ENCODE measurements at regions not wholly inside any gene's neighbourhood (a gene's known extent, or its start where the extent isn't known, plus 50 kb on each side); places are given as distances from the start of the nearest gene placed in this dataset.
"Not testable (repeated sequence)": the region's sequence is repeated elsewhere in the genome, so short reads cannot be mapped to it uniquely, and the experiment has no call there.

DNA sequence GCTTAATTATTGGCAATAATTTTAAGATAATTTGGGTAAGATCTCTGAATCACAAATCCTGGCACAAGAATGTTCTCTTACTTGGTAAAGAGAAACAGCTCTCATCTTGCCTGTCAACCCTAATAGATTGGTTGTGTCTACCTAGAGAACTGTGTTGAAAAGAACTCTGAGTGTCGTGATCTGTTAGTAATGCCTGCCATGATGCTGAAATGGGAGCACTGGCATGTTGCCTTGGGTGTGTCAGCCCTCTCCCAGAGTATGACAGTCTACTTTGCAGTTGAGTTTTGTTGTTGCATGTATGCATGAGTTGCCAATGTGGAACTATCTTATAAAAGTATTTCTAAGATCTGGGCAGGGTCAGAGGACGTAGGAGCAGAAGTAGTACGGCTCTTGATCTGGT, 221.4 kb downstream of the MAF start (continued):
- TF ChIP-seq SOX15 (CRISPR knock-in tag; IDR thresholded peaks at IDR 0.05) (no peak), JUN (CRISPR knock-in tag; IDR thresholded peaks at IDR 0.05) (no peak), GTF2I (CRISPR knock-in tag; conservative IDR thresholded peaks at IDR 0.05) (no peak), KAT7 (CRISPR knock-in tag; IDR thresholded peaks at IDR 0.05; ENCODE audit: borderline replicate concordance) (no peak)

DNA sequence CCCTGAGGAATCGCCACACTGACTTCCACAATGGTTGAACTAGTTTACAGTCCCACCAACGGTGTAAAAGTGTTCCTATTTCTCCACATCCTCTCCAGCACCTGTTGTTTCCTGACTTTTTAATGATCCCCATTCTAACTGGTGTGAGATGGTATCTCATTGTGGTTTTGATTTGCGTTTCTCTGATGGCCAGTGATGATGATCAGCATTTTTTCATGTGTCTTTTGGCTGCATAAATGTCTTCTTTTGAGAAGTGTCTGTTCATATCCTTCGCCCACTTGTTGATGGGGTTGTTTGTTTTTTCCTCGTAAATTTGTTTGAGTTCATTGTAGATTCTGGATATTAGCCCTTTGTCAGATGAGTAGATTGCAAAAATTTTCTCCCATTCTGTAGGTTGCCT, 223.5 kb downstream of the MAF start:
- H3K36me3 Mint-ChIP-seq; H3K27me3 Mint-ChIP-seq (ENCODE audit: low read depth); H3K4me1 Mint-ChIP-seq; DNase-seq (ENCODE audit: low spot score); POLR2A ChIA-PET; CTCF ChIA-PET; H3K4me3 Mint-ChIP-seq; ATAC-seq; H3K27ac Mint-ChIP-seq: not testable (repeated sequence)
- peaks cover 13% of the 10 kb centered on the region; the same call in 1 of the 2 replicates for H3K9me3 Mint-ChIP-seq

DNA sequence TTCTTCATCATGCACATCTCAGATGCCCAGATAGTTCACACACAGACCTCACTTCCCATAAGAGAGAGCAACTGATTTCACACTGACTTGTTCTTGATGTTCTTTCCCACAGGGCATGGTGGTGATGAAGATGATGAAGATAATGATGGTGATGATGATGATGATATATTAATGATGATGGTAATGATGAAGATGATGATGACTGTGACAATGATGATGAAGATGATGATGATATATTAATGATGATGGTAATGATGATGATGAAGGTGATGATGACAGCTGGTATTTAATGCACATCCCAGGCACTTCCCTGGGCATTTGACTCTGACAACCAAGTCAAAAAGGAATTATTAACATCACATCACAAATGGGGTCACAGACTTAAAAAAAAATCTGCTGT, 225.2 kb downstream of the MAF start:
- DNase-seq (ENCODE audit: low spot score), result no peak
- H3K27me3 Mint-ChIP-seq (ENCODE audit: low read depth), result peaks cover 2% of the 10 kb centered on the region; the same call in 1 of the 2 replicates
- ATAC-seq, result no peak
- H3K4me1 Mint-ChIP-seq, result no peaks in the 10 kb centered on the region; the same call in 1 of the 2 replicates
- TF ChIP-seq NR1H2 (CRISPR knock-in tag; IDR thresholded peaks at IDR 0.05), result no peak
- H3K4me3 Mint-ChIP-seq, result no peak overlapping the region
- peaks cover 7% of the 10 kb centered on the region for H3K36me3 Mint-ChIP-seq
- CTCF ChIA-PET, result no interaction called here
- POLR2A ChIA-PET, result no interaction called here
- peaks cover 27% of the 10 kb centered on the region for H3K9me3 Mint-ChIP-seq
- no peak overlapping the region for H3K27ac Mint-ChIP-seq

- DNase-seq (ENCODE audit: low spot score) (no peak), ATAC-seq (no peak)
Observed at GRCh38 chr16:79372503-79373184, 227.9 kb downstream of the MAF start.

DNA sequence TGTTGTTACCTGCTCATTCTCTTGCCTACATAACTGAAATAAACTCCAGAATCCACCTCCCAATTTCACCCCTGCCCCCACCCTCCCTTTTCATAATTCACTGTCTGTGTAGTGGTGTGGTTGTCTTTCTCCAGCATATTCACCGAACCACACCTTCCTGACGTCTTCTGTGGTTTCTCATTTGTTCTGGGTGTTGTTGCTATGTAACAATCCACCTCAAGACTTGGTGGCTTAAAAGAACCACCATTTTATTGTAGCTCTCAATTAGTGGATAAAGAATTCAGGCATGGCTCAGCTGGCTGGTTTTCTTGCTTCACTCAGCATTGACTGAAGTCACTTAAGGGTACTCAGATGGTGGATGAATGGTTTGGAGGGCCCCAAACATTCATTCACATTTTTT, 229.8 kb downstream of the MAF start:
- Mint-ChIP-seq H3K36me3 (peaks cover 7% of the 10 kb centered on the region), H3K27ac (no peak overlapping the region), H3K27me3 (ENCODE audit: low read depth) (0 out of 2 replicates have a peak, but pooled peaks cover 3% of the 10 kb centered on the region), H3K4me1 (no peaks in the 10 kb centered on the region; the same call in 1 of the 2 replicates), H3K9me3 (peaks cover 27% of the 10 kb centered on the region), H3K4me3 (no peak overlapping the region)
- ATAC-seq (no peak), DNase-seq (ENCODE audit: low spot score) (no peak)
- TF ChIP-seq IRF2 (CRISPR knock-in tag; IDR thresholded peaks at IDR 0.05; ENCODE audit: borderline replicate concordance, low read depth), result no peak
- TF ChIP-seq NR2C2 (CRISPR knock-in tag; IDR thresholded peaks at IDR 0.05), result no peak
- TF ChIP-seq, protein P1, sequence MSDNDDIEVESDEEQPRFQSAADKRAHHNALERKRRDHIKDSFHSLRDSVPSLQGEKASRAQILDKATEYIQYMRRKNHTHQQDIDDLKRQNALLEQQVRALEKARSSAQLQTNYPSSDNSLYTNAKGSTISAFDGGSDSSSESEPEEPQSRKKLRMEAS (CRISPR knock-in tag; IDR thresholded peaks at IDR 0.05), result no peak
- TF ChIP-seq, protein P2, sequence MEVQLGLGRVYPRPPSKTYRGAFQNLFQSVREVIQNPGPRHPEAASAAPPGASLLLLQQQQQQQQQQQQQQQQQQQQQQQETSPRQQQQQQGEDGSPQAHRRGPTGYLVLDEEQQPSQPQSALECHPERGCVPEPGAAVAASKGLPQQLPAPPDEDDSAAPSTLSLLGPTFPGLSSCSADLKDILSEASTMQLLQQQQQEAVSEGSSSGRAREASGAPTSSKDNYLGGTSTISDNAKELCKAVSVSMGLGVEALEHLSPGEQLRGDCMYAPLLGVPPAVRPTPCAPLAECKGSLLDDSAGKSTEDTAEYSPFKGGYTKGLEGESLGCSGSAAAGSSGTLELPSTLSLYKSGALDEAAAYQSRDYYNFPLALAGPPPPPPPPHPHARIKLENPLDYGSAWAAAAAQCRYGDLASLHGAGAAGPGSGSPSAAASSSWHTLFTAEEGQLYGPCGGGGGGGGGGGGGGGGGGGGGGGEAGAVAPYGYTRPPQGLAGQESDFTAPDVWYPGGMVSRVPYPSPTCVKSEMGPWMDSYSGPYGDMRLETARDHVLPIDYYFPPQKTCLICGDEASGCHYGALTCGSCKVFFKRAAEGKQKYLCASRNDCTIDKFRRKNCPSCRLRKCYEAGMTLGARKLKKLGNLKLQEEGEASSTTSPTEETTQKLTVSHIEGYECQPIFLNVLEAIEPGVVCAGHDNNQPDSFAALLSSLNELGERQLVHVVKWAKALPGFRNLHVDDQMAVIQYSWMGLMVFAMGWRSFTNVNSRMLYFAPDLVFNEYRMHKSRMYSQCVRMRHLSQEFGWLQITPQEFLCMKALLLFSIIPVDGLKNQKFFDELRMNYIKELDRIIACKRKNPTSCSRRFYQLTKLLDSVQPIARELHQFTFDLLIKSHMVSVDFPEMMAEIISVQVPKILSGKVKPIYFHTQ (CRISPR knock-in tag; IDR thresholded peaks at IDR 0.05), result no peak
- CTCF ChIA-PET, result no interaction called here
- POLR2A ChIA-PET, result interaction anchor here (0.5 kb wide), 1 partner anchor 96 kb away, joined by 4 read pairs; no protein-coding TSS in a partner anchor

More at GRCh38 chr16:79372503-79373184, 227.9 kb downstream of the MAF start:
- H3K36me3 Mint-ChIP-seq, result peaks cover 7% of the 10 kb centered on the region
- H3K9me3 Mint-ChIP-seq, result peaks cover 24% of the 10 kb centered on the region
- H3K4me3 Mint-ChIP-seq, result no peak overlapping the region
- ChIA-PET POLR2A (interaction anchor here (0.6 kb wide), 1 partner anchor 13 kb away, joined by 4 read pairs; no protein-coding TSS in a partner anchor), CTCF (no interaction called here)
- no peaks in the 10 kb centered on the region; the same call in 1 of the 2 replicates for H3K4me1 Mint-ChIP-seq
- peaks cover 5% of the 10 kb centered on the region; the same call in 1 of the 2 replicates for H3K27me3 Mint-ChIP-seq (ENCODE audit: low read depth)
- no peak overlapping the region for H3K27ac Mint-ChIP-seq
- TF ChIP-seq CREB1 (CRISPR knock-in tag; IDR thresholded peaks at IDR 0.05) (no peak), TP53 (CRISPR knock-in tag; IDR thresholded peaks at IDR 0.05) (no peak), OVOL2 (CRISPR knock-in tag; IDR thresholded peaks at IDR 0.05; ENCODE audit: borderline replicate concordance) (no peak), HMGA2 (CRISPR knock-in tag; IDR thresholded peaks at IDR 0.05) (no peak), CBFB (CRISPR knock-in tag; IDR thresholded peaks at IDR 0.05; ENCODE audit: low read depth) (no peak)
